ENCODE measurements at regions not wholly inside any gene's neighbourhood (a gene's known extent, or its start where the extent isn't known, plus 50 kb on each side); places are given as distances from the start of the nearest gene placed in this dataset.

- TF ChIP-seq MEIS2 (IDR thresholded peaks at IDR 0.05; ENCODE audit: partially characterized antibody) (no peak), SAFB (IDR thresholded peaks at IDR 0.05; ENCODE audit: borderline replicate concordance, low read depth, low read length) (no peak)
Observed at GRCh38 chr9:95648225-95648624, 131.5 kb upstream of the PTCH1 start (continued).

GRCh38 chr9:95645992-95646391, 129.2 kb upstream of the PTCH1 start:
- Histone ChIP-seq H3K9me1 (ENCODE audit: control insufficient read depth, insufficient read depth, low read length) (no peaks in the 10 kb centered on the region), H3K4me2 (ENCODE audit: insufficient read depth, low read length) (no peak overlapping the region), H2AFZ (ENCODE audit: low read depth, low read length) (no peak overlapping the region), H3K9me3 (replicated peaks; ENCODE audit: control insufficient read depth, insufficient read depth, low read depth, low read length) (no peaks in the 10 kb centered on the region), H3K4me1 (replicated peaks in 1 of 2; ENCODE audit: control insufficient read depth in 2 of 2, insufficient read depth in 2 of 2, low read length in 2 of 2) (no peaks in the 10 kb centered on the region), H3K79me2 (ENCODE audit: control insufficient read depth, insufficient read depth, low read length) (no peaks in the 10 kb centered on the region), H3K4me3 (no peak overlapping the region), H3K9ac (ENCODE audit: insufficient read depth in 1 of 2, low read depth in 2 of 2, low read length in 2 of 2) (no peak overlapping the region), H3K36me3 (ENCODE audit: control insufficient read depth, insufficient read depth, low read length) (no peaks in the 10 kb centered on the region), H3K27ac (ENCODE audit: extremely low read depth, low read depth, low read length) (no peak overlapping the region), H3K27me3 (ENCODE audit: control insufficient read depth in 2 of 2, insufficient read depth in 2 of 2, low read length in 2 of 2) (peaks cover 10 to 18% of the 10 kb centered on the region in 2 experiments; a peak in 4 of 5 replicates), H4K20me1 (replicated peaks; ENCODE audit: control insufficient read depth, insufficient read depth, low read length) (no peaks in the 10 kb centered on the region)
- TF ChIP-seq ZNF311 (CRISPR knock-in tag; IDR thresholded peaks at IDR 0.05): no peak
- no peak for TF ChIP-seq SMAD1 (IDR thresholded peaks at IDR 0.05; ENCODE audit: low read depth, low read length, partially characterized antibody)
- TF ChIP-seq POU5F1 (IDR thresholded peaks at IDR 0.05; ENCODE audit: borderline replicate concordance, low read depth, low read length, partially characterized antibody): no peak
- TF ChIP-seq ZNF592 (IDR thresholded peaks at IDR 0.05): no peak
- no peak for TF ChIP-seq BCOR (IDR thresholded peaks at IDR 0.05)
- no peak for TF ChIP-seq NBN (IDR thresholded peaks at IDR 0.05; ENCODE audit: low read depth)
- TF ChIP-seq EZH2 (IDR thresholded peaks at IDR 0.05; ENCODE audit: borderline replicate concordance, low read depth, low read length): no peak
- no peak for TF ChIP-seq NCOA2 (IDR thresholded peaks at IDR 0.05; ENCODE audit: partially characterized antibody in 2 of 2)
- no peak for TF ChIP-seq DEAF1 (CRISPR knock-in tag; IDR thresholded peaks at IDR 0.05)
- TF ChIP-seq PPARD (CRISPR knock-in tag; IDR thresholded peaks at IDR 0.05): no peak
- BruUV-seq (replicated peaks): no TSS peak
- ATAC-seq: no peak
- in situ Hi-C loops (cut with MboI): no loop called here
- ChIA-PET POLR2A (no interaction called here), CTCF (ENCODE audit: low intra/inter-chr PET ratio) (no interaction called here)
- no peak for DNase-seq (ENCODE audit: extremely low read depth in 1 of 4, low spot score in 3 of 4)
- FAIRE-seq: no peak
- intact Hi-C loops (cut with micrococcal nuclease): no loop called here

All from K562 (cell line).